ENCODE measurements at regions not wholly inside any gene's neighbourhood (a gene's known extent, or its start where the extent isn't known, plus 50 kb on each side); places are given as distances from the start of the nearest gene placed in this dataset.

DNA sequence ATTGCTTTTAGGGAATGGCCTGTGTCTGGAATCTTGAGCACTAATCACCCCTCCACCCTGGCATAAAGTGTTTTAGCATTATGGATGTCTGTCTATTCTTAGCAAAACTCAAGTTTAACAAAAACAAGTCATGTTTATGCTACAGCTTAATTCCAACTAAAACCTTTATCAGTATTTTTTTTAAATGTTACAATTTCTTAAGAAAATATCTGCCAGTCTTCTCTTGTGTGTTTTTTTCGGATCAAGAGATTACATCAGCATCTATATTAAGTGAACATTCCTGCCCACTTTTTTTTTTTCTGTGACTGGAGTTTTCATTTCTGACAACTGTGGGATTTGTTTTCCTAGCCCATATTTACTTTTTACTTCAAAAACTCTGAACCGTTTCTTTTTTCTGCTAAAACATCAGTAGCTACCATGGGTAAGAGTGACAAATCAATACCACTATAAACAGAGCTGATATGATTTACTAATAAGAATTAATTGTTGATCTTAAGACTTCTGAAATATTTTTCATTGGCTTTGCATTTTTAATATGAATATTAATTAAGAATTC, 94.3 kb downstream of the EDN1 start:
- Histone ChIP-seq H3K27ac (ENCODE audit: insufficient read depth, low read length, poor library complexity, severe bottlenecking) (no peak overlapping the region), H3K36me3 (ENCODE audit: control insufficient read depth, insufficient read depth, low read length) (no peaks in the 10 kb centered on the region), H3K4me1 (ENCODE audit: control insufficient read depth, insufficient read depth, low read length, poor library complexity, severe bottlenecking) (no peaks in the 10 kb centered on the region), H3K4me3 (ENCODE audit: low read depth, low read length) (no peak overlapping the region), H3K27me3 (ENCODE audit: control insufficient read depth, insufficient read depth, low read length) (peaks cover 3% of the 10 kb centered on the region), H3K9me3 (ENCODE audit: control insufficient read depth in 2 of 2, low read length in 2 of 2) (no peaks in the 10 kb centered on the region)
- Mint-ChIP-seq H3K27ac (no peak overlapping the region), H3K9me3 (peaks cover 0 to 2% (median 0%) of the 10 kb centered on the region in 7 donors), H3K4me1 (no peaks in the 10 kb centered on the region), H3K4me3 (no peak overlapping the region), H3K36me3 (no peaks in the 10 kb centered on the region), H3K27me3 (peaks cover 12% of the 10 kb centered on the region)
- DNase-seq (no peak), ATAC-seq (ENCODE audit: low read depth in 2 of 2) (no peak)

DNA sequence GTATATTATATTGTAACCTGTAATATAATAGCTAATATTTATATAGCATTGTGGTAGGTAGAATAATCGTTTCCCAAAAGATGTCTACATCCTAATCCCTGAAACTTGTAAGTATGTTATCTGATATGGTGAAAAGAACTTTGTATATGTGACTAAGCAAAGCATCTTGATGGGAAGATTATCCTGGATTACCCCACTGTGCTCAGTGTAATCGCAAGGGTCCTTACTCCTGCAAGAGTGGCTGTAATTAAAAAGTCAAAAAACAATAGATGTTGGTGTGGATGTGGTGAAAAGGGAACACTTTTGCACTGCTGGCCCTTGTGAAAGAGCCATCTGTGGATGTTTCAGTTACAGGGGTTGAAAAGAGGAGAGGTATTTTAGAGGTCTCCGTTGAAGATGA, 95.2 kb downstream of the EDN1 start:
- Histone ChIP-seq H3K9me3 (ENCODE audit: control insufficient read depth in 2 of 2, low read length in 2 of 2) (no peaks in the 10 kb centered on the region), H3K36me3 (ENCODE audit: control insufficient read depth, insufficient read depth, low read length) (no peaks in the 10 kb centered on the region), H3K27me3 (ENCODE audit: control insufficient read depth, insufficient read depth, low read length) (peaks cover 3% of the 10 kb centered on the region), H3K4me1 (ENCODE audit: control insufficient read depth, insufficient read depth, low read length, poor library complexity, severe bottlenecking) (no peaks in the 10 kb centered on the region), H3K4me3 (ENCODE audit: low read depth, low read length) (no peak overlapping the region), H3K27ac (ENCODE audit: insufficient read depth, low read length, poor library complexity, severe bottlenecking) (no peak overlapping the region)
- Mint-ChIP-seq H3K27ac (no peak overlapping the region), H3K4me1 (no peaks in the 10 kb centered on the region), H3K9me3 (peaks cover 0 to 2% (median 0%) of the 10 kb centered on the region in 7 donors), H3K27me3 (peaks cover 15% of the 10 kb centered on the region), H3K36me3 (no peaks in the 10 kb centered on the region), H3K4me3 (no peak overlapping the region)
- no peak for ATAC-seq (ENCODE audit: low read depth in 2 of 2)
- no peak for DNase-seq

DNA sequence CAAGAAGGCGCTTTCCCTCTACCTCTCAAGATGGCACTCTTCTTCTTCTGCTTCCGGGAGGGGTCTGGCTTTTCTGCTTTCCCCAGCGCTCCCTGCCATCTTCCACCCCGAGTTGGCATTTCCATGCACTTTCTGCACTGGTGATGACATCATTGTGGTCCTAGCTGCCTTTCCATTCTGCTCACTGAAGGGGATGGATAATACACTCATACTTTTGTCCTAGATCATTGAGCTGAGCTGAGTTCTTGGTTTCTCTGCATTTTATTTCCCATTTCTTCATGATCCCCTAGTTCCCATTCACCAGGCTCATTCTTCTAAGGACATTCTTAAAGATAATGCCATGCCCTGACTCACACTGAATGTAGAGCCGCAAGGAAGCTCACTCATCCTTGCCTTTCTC, 96.7 kb downstream of the EDN1 start:
- ATAC-seq (ENCODE audit: low read depth in 2 of 2) = no peak
- no peak overlapping the region for H3K27ac ChIP-seq (ENCODE audit: insufficient read depth, low read length, poor library complexity, severe bottlenecking)
- H3K4me3 Mint-ChIP-seq = no peak overlapping the region

DNA sequence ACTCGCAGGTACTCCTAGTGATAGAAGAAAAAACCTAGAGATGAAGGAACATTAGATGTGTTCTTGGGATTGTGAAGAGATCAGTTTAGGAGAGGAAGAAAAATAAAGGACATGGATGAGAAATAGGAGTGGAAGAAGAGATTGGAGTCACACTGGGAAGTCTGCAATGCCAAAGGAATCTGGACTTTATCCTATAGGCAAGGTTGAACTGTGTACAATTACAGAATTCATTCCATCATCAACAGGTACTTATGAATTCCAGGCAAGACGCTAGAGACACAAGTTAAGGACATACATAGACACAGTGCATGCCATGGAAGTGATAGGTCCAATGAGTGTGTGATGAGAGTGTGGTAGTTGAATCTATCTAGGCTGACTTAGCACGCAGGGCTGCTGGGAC, 101.3 kb downstream of the EDN1 start:
- H3K36me3 ChIP-seq (ENCODE audit: control insufficient read depth, insufficient read depth, low read length) = no peaks in the 10 kb centered on the region
- no peak overlapping the region for H3K4me3 Mint-ChIP-seq
- H3K9me3 Mint-ChIP-seq = peaks cover 0 to 2% (median 0%) of the 10 kb centered on the region in 7 donors
- H3K4me1 ChIP-seq (ENCODE audit: control insufficient read depth, insufficient read depth, low read length, poor library complexity, severe bottlenecking) = no peaks in the 10 kb centered on the region
- no peak overlapping the region for H3K27ac ChIP-seq (ENCODE audit: insufficient read depth, low read length, poor library complexity, severe bottlenecking)
- H3K9me3 ChIP-seq (ENCODE audit: control insufficient read depth in 2 of 2, low read length in 2 of 2) = no peaks in the 10 kb centered on the region
- peak overlapping the region in 1 of 3 donors; percentile 30 for H3K27ac Mint-ChIP-seq
- peaks cover 18% of the 10 kb centered on the region for H3K27me3 Mint-ChIP-seq
- no peaks in the 10 kb centered on the region for H3K36me3 Mint-ChIP-seq
- peaks cover 3% of the 10 kb centered on the region for H3K27me3 ChIP-seq (ENCODE audit: control insufficient read depth, insufficient read depth, low read length)
- no peaks in the 10 kb centered on the region for H3K4me1 Mint-ChIP-seq
- DNase-seq (no peak), ATAC-seq (ENCODE audit: low read depth in 2 of 2) (no peak)
- H3K4me3 ChIP-seq (ENCODE audit: low read depth, low read length) = no peak overlapping the region

More for the DNA sequence above, 96.7 kb downstream of the EDN1 start:
- DNase-seq = no peak
- Mint-ChIP-seq H3K36me3 (no peaks in the 10 kb centered on the region), H3K27me3 (peaks cover 18% of the 10 kb centered on the region), H3K27ac (no peak overlapping the region), H3K4me1 (no peaks in the 10 kb centered on the region), H3K9me3 (peaks cover 0 to 2% (median 0%) of the 10 kb centered on the region in 7 donors)
- Histone ChIP-seq H3K27me3 (ENCODE audit: control insufficient read depth, insufficient read depth, low read length) (peaks cover 3% of the 10 kb centered on the region), H3K9me3 (ENCODE audit: control insufficient read depth in 2 of 2, low read length in 2 of 2) (no peaks in the 10 kb centered on the region), H3K4me1 (ENCODE audit: control insufficient read depth, insufficient read depth, low read length, poor library complexity, severe bottlenecking) (no peaks in the 10 kb centered on the region), H3K36me3 (ENCODE audit: control insufficient read depth, insufficient read depth, low read length) (no peaks in the 10 kb centered on the region), H3K4me3 (ENCODE audit: low read depth, low read length) (no peak overlapping the region)

DNA sequence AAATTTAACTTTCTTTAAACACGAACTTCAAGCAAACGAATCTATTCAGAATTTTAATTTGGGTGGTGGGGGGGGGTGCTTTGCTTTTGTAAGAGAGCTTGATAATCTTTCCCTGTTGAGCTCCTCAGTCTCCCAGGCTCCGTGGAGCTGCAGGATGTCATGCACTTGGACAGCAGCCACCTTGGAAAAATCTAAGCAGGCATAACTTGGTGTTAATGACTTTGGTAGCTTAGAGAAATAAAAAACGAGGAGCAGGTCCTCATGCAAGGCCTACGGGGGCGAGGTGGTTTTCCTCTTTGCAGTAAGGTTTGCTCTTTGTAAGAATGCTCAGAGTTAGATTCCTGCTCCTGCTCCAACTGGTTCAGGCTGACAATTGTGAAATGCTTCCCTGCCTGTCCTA, 102.3 kb downstream of the EDN1 start:
- no peak overlapping the region for H3K4me3 ChIP-seq (ENCODE audit: low read depth, low read length)
- Mint-ChIP-seq H3K36me3 (no peaks in the 10 kb centered on the region), H3K27me3 (peaks cover 20% of the 10 kb centered on the region), H3K9me3 (peaks cover 0 to 2% (median 0%) of the 10 kb centered on the region in 7 donors), H3K4me3 (no peak overlapping the region), H3K27ac (no peak overlapping the region), H3K4me1 (no peaks in the 10 kb centered on the region)
- H3K4me1 ChIP-seq (ENCODE audit: control insufficient read depth, insufficient read depth, low read length, poor library complexity, severe bottlenecking) = no peaks in the 10 kb centered on the region
- no peak overlapping the region for H3K27ac ChIP-seq (ENCODE audit: insufficient read depth, low read length, poor library complexity, severe bottlenecking)
- H3K9me3 ChIP-seq (ENCODE audit: control insufficient read depth in 2 of 2, low read length in 2 of 2) = no peaks in the 10 kb centered on the region
- no peak for DNase-seq
- H3K36me3 ChIP-seq (ENCODE audit: control insufficient read depth, insufficient read depth, low read length) = no peaks in the 10 kb centered on the region
- no peak for ATAC-seq (ENCODE audit: low read depth in 2 of 2)
- H3K27me3 ChIP-seq (ENCODE audit: control insufficient read depth, insufficient read depth, low read length) = peaks cover 3% of the 10 kb centered on the region

DNA sequence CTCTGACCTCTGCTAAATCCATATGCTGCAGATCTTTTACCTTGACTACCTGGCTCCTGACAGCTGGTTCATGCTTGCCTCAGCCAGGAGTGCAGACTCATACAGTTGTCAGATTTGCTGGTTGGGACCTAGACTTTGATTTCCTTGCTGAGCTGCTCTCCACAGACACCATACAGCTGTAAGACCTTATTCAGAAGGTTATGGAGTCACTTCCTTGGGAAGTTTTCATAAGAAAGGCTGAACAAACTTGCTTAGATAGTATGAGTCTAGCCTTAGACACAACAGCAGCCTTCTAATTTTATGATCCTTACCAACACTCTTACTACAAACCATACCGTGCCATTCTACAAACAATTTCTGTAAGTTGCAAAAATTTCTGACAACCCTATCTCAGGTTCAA, 102.9 kb downstream of the EDN1 start:
- no peaks in the 10 kb centered on the region for H3K36me3 ChIP-seq (ENCODE audit: control insufficient read depth, insufficient read depth, low read length)
- ATAC-seq (ENCODE audit: low read depth in 2 of 2) (no peak), DNase-seq (no peak)
- Mint-ChIP-seq H3K27ac (no peak overlapping the region), H3K4me3 (no peak overlapping the region), H3K4me1 (no peaks in the 10 kb centered on the region), H3K9me3 (peaks cover 0 to 2% (median 0%) of the 10 kb centered on the region in 7 donors), H3K36me3 (no peaks in the 10 kb centered on the region), H3K27me3 (peaks cover 16% of the 10 kb centered on the region)
- no peaks in the 10 kb centered on the region for H3K9me3 ChIP-seq (ENCODE audit: control insufficient read depth in 2 of 2, low read length in 2 of 2)
- H3K4me1 ChIP-seq (ENCODE audit: control insufficient read depth, insufficient read depth, low read length, poor library complexity, severe bottlenecking) = no peaks in the 10 kb centered on the region
- H3K27me3 ChIP-seq (ENCODE audit: control insufficient read depth, insufficient read depth, low read length) = no peaks in the 10 kb centered on the region
- no peak overlapping the region for H3K27ac ChIP-seq (ENCODE audit: insufficient read depth, low read length, poor library complexity, severe bottlenecking)
- no peak overlapping the region for H3K4me3 ChIP-seq (ENCODE audit: low read depth, low read length)

DNA sequence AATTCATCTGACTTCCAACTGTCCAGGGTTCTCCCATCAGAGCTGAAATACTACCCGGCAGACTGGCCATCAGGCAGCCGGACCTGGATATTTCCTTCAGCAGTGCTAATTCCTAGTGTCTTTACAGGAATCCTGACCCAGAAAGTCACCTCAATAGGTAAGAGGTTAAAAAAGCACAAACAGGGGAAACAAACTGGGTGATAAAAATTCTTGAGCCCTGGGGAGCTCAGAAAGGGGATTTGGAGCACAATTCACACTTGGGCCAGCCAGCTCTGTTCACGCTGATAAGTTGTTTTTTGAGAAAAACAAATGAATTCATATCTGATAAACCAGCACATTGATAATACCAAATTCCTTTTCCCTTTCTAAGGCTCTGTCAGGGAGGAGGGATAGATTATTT, 104.0 kb downstream of the EDN1 start:
- Mint-ChIP-seq H3K4me1 (no peaks in the 10 kb centered on the region), H3K27ac (no peak overlapping the region)

DNA sequence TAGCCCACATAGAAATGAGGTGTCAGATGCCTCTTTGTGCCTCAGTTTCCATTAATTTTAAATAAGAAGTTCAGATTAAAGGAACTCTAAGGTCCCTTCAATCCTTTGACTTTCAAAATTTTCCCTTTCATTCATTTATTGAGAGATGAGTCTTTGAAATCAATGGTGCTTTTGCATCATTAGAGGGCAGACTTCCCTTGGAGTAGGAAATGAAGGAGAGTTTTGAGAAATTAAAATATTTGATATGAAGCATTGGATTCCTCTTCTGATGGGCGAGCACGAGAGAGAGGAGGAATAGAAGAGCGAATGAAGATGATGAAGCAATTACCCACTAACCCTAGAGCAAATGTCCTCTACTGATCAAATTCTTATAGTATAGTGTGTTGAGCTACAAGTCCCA, 105.7 kb downstream of the EDN1 start:
- no peaks in the 10 kb centered on the region for H3K4me1 ChIP-seq (ENCODE audit: control insufficient read depth, insufficient read depth, low read length, poor library complexity, severe bottlenecking)
- Mint-ChIP-seq H3K36me3 (no peaks in the 10 kb centered on the region), H3K27ac (no peak overlapping the region), H3K27me3 (peaks cover 5% of the 10 kb centered on the region), H3K9me3 (peaks cover 0 to 2% (median 0%) of the 10 kb centered on the region in 7 donors), H3K4me1 (no peaks in the 10 kb centered on the region), H3K4me3 (no peak overlapping the region)
- no peaks in the 10 kb centered on the region for H3K9me3 ChIP-seq (ENCODE audit: control insufficient read depth in 2 of 2, low read length in 2 of 2)
- ATAC-seq (ENCODE audit: low read depth in 2 of 2) (no peak), DNase-seq (no peak)
- no peak overlapping the region for H3K4me3 ChIP-seq (ENCODE audit: low read depth, low read length)
- no peak overlapping the region for H3K27ac ChIP-seq (ENCODE audit: insufficient read depth, low read length, poor library complexity, severe bottlenecking)
- no peaks in the 10 kb centered on the region for H3K36me3 ChIP-seq (ENCODE audit: control insufficient read depth, insufficient read depth, low read length)
- no peaks in the 10 kb centered on the region for H3K27me3 ChIP-seq (ENCODE audit: control insufficient read depth, insufficient read depth, low read length)

More for the DNA sequence above, 104.0 kb downstream of the EDN1 start:
- Histone ChIP-seq H3K4me1 (ENCODE audit: control insufficient read depth, insufficient read depth, low read length, poor library complexity, severe bottlenecking) (no peaks in the 10 kb centered on the region), H3K9me3 (ENCODE audit: control insufficient read depth in 2 of 2, low read length in 2 of 2) (no peaks in the 10 kb centered on the region), H3K36me3 (ENCODE audit: control insufficient read depth, insufficient read depth, low read length) (no peaks in the 10 kb centered on the region), H3K27ac (ENCODE audit: insufficient read depth, low read length, poor library complexity, severe bottlenecking) (no peak overlapping the region), H3K27me3 (ENCODE audit: control insufficient read depth, insufficient read depth, low read length) (no peaks in the 10 kb centered on the region), H3K4me3 (ENCODE audit: low read depth, low read length) (no peak overlapping the region)
- no peak overlapping the region for H3K4me3 Mint-ChIP-seq
- ATAC-seq (ENCODE audit: low read depth in 2 of 2) = no peak
- H3K36me3 Mint-ChIP-seq = no peaks in the 10 kb centered on the region
- H3K9me3 Mint-ChIP-seq = peaks cover 0 to 2% (median 0%) of the 10 kb centered on the region in 7 donors
- peaks cover 14% of the 10 kb centered on the region for H3K27me3 Mint-ChIP-seq
- DNase-seq = no peak
